CD4-positive, alpha-beta memory T cell (primary cell): ENCODE measurements at regions not wholly inside any gene's neighbourhood (a gene's known extent, or its start where the extent isn't known, plus 50 kb on each side); places are given as distances from the start of the nearest gene placed in this dataset.

Experiments
- CTCF ChIA-PET: fragments of 350-600 bp; sonication (Branson Sonifier 250); formaldehyde crosslinking; loops from one replicate; lab custom pipeline; 2021; ENCODE audit warnings: inconsistent platforms; ENCODE audit not compliant: partially characterized antibody; lab: Charles Lee
- POLR2A ChIA-PET: fragments of 350-600 bp; sonication (Branson Sonifier 250); formaldehyde crosslinking; loops from one replicate; lab custom pipeline; 2021; ENCODE audit not compliant: partially characterized antibody; lab: Charles Lee
- DNase-seq, 5 donors: peaks; one replicate each; pipeline versions ENCODE4 v3.0.0 to v3.0.0-alpha.2; 2020 to 2022; ENCODE audit warnings: mixed read lengths in 1 of 5
- H3K27ac ChIP-seq: one replicate; pipeline ENCODE4 v1.7.0; 2013; ENCODE audit warnings: low read depth, low read length
- H3K27me3 ChIP-seq: 2 replicates; pipeline ENCODE4 v1.7.0; 2013; ENCODE audit warnings: mild to moderate bottlenecking, low read length, moderate library complexity; ENCODE audit not compliant: insufficient read depth
- H3K36me3 ChIP-seq: 2 replicates; pipeline ENCODE4 v1.7.0; 2013; ENCODE audit warnings: mild to moderate bottlenecking, low read length, moderate library complexity; ENCODE audit not compliant: insufficient read depth
- H3K4me1 ChIP-seq: 2 replicates; pipeline ENCODE4 v1.7.0; 2013; ENCODE audit warnings: mild to moderate bottlenecking, low read length, moderate library complexity; ENCODE audit not compliant: insufficient read depth
- H3K4me3 ChIP-seq, 2 donors: one replicate each; pipeline ENCODE4 v1.7.0; 2013; ENCODE audit warnings: low read length in 2 of 2, mild to moderate bottlenecking in 1 of 2
- H3K9me3 ChIP-seq, 2 donors: one replicate each; pipeline ENCODE4 v1.7.0; 2013; ENCODE audit warnings: low read length in 2 of 2, control low read depth in 1 of 2; ENCODE audit not compliant: control insufficient read depth in 1 of 2
- H3K27ac Mint-ChIP-seq, 7 donors: one replicate each; pipeline ENCODE4 v1.8.0; 2020 to 2021; ENCODE audit warnings: mixed read lengths in 7 of 7, mild to moderate bottlenecking in 6 of 7, inconsistent platforms in 3 of 7, moderate library complexity in 3 of 7
- H3K27me3 Mint-ChIP-seq, 2 donors: one replicate each; pipeline ENCODE4 v1.8.0; 2020 to 2021; ENCODE audit warnings: mixed read lengths in 2 of 2
- H3K36me3 Mint-ChIP-seq, 2 donors: one replicate each; pipeline ENCODE4 v1.8.0; 2020 to 2021; ENCODE audit warnings: mixed read lengths in 2 of 2, inconsistent platforms in 1 of 2, mild to moderate bottlenecking in 1 of 2
- H3K4me1 Mint-ChIP-seq, 4 donors: one replicate each; pipeline ENCODE4 v1.8.0; 2020 to 2021; ENCODE audit warnings: mixed read lengths in 4 of 4, mild to moderate bottlenecking in 1 of 4
- H3K4me3 Mint-ChIP-seq, 8 donors: one replicate each; pipeline ENCODE4 v1.8.0; 2020 to 2021; ENCODE audit warnings: mixed read lengths in 8 of 8, mild to moderate bottlenecking in 7 of 8, moderate library complexity in 6 of 8, inconsistent platforms in 3 of 8
- H3K9me3 Mint-ChIP-seq, 8 donors: one replicate each; pipeline ENCODE4 v1.8.0; 2020 to 2021; ENCODE audit warnings: mixed read lengths in 8 of 8, mild to moderate bottlenecking in 5 of 8, inconsistent platforms in 3 of 8, moderate library complexity in 1 of 8
- intact Hi-C: fragments of 100-400 bp; cut with micrococcal nuclease; formaldehyde crosslinking; loops from one replicate; pipeline ENCODE4 v1.15.1; 2023

DNA sequence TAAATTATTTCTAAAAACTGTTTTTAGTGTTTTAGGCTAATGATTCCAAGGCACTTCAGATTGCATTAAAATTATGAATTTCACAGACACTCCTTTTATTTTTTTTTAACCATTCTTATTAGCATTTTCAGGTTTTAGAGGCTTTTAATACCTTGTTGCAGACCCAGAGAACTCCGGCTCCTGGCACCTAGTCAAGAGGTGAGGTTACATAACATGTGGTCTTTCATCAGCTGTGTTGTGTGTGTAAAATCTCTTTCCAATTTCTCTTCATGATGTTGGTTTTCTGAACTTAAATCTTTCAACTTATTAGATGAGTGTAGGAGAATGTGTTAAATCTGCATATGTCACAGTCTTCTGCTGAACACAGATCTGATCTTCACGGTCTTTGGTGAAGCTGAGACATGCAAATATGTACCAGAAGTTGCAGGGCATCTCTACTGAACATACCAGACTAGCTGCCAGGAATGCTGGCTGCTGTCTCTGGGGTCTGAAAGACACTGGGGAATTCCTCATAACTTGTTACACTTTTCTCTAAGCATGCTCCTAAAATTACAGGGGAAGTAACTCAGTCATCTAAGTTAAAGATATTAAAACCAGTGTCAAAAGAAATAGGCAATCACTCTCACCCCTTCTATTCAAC is 1165.3 kb downstream of the EFNB2 start:
- no peak overlapping the region for H3K4me3 Mint-ChIP-seq
- no peaks in the 10 kb centered on the region for H3K36me3 Mint-ChIP-seq
- no peaks in the 10 kb centered on the region for H3K27me3 Mint-ChIP-seq
- DNase-seq = no peak
- H3K9me3 Mint-ChIP-seq = peaks cover 0 to 4% (median 0%) of the 10 kb centered on the region in 8 donors
- intact Hi-C loops = no loop called here
- H3K27me3 ChIP-seq = no peaks in the 10 kb centered on the region
- H3K27ac Mint-ChIP-seq = no peak overlapping the region
- no peak overlapping the region for H3K4me3 ChIP-seq
- H3K4me1 ChIP-seq = no peaks in the 10 kb centered on the region
- no peaks in the 10 kb centered on the region for H3K36me3 ChIP-seq
- H3K9me3 ChIP-seq = no peaks in the 10 kb centered on the region
- H3K4me1 Mint-ChIP-seq = no peaks in the 10 kb centered on the region
- ChIA-PET CTCF (no interaction called here), POLR2A (no interaction called here)
- no peak overlapping the region for H3K27ac ChIP-seq

DNA sequence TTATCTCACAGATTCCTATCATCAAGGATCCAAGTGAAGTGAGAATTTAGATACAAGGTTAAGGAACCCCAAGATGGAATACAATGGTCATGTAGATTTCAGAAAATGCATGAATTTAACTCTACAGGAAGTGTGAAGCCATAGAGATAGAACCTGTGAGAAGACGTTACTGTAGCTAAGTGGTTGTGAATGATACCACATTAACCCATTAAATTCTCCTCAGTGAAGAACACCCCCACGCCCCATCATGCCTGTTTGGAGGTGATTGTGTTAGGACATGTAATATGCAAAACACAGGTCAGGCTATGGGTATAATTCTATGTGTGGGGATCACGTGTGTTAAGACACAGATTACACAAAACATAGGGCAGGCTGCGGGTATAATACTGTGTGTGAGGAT is 1166.7 kb downstream of the EFNB2 start:
- Mint-ChIP-seq H3K4me3 (no peak overlapping the region), H3K27me3 (no peaks in the 10 kb centered on the region), H3K9me3 (peaks cover 0 to 4% (median 0%) of the 10 kb centered on the region in 8 donors), H3K27ac (no peak overlapping the region), H3K4me1 (no peaks in the 10 kb centered on the region), H3K36me3 (no peaks in the 10 kb centered on the region)
- Histone ChIP-seq H3K27me3 (no peaks in the 10 kb centered on the region), H3K4me3 (no peak overlapping the region), H3K27ac (no peak overlapping the region), H3K36me3 (no peaks in the 10 kb centered on the region), H3K9me3 (no peaks in the 10 kb centered on the region), H3K4me1 (no peaks in the 10 kb centered on the region)
- POLR2A ChIA-PET = no interaction called here
- CTCF ChIA-PET = no interaction called here
- DNase-seq = no peak
- intact Hi-C loops = no loop called here

GRCh38 chr13:105365831-105366230 is 1169.6 kb downstream of the EFNB2 start:
- CTCF ChIA-PET = interaction anchor here (0.7 kb wide), 1 partner anchor 1390 kb away, joined by 3 read pairs; no protein-coding TSS in a partner anchor
- Mint-ChIP-seq H3K27me3 (no peaks in the 10 kb centered on the region), H3K9me3 (peaks cover 0 to 2% (median 0%) of the 10 kb centered on the region in 8 donors), H3K27ac (no peak overlapping the region), H3K4me3 (no peak overlapping the region), H3K36me3 (no peaks in the 10 kb centered on the region), H3K4me1 (no peaks in the 10 kb centered on the region)
- Histone ChIP-seq H3K9me3 (no peaks in the 10 kb centered on the region), H3K36me3 (no peaks in the 10 kb centered on the region), H3K4me3 (no peak overlapping the region), H3K4me1 (no peaks in the 10 kb centered on the region), H3K27ac (no peak overlapping the region), H3K27me3 (no peaks in the 10 kb centered on the region)
- intact Hi-C loops = no loop called here
- no peak for DNase-seq
- POLR2A ChIA-PET = no interaction called here

DNA sequence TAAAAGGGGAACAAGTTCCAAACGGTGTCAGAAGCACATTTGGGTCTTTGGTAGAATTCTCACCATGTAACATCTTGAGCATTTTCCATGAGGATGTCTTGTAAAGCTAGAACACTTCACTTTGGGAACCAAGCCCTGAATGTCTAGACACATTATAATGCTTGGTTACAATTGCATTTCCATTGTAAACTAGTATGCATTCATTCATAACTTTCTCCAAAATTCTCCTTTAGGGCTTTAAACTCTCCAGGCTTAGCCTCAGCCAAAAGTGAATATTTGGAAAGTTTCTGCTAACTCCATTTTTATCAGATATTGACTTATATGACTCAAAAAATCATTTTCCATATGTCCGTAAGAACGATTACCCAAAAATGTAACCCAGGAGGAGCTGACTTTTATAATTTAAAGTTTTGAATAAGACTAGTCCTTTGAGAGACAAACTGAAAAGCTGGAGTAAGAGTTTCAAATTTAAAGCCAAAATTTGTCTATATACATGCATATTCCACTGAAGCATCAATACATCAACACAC is 1170.4 kb downstream of the EFNB2 start:
- H3K27ac ChIP-seq = no peak overlapping the region
- H3K36me3 Mint-ChIP-seq = no peaks in the 10 kb centered on the region
- H3K27ac Mint-ChIP-seq = no peak overlapping the region
- H3K9me3 Mint-ChIP-seq = peaks cover 0 to 2% (median 0%) of the 10 kb centered on the region in 8 donors
- intact Hi-C loops = no loop called here
- DNase-seq = no peak
- H3K4me1 Mint-ChIP-seq = no peaks in the 10 kb centered on the region
- no peaks in the 10 kb centered on the region for H3K27me3 ChIP-seq
- POLR2A ChIA-PET = no interaction called here
- H3K9me3 ChIP-seq = no peaks in the 10 kb centered on the region
- H3K4me3 ChIP-seq = no peak overlapping the region
- no peaks in the 10 kb centered on the region for H3K4me1 ChIP-seq
- H3K27me3 Mint-ChIP-seq = no peaks in the 10 kb centered on the region
- H3K4me3 Mint-ChIP-seq = no peak overlapping the region
- H3K36me3 ChIP-seq = no peaks in the 10 kb centered on the region
- CTCF ChIA-PET = interaction anchor here (0.7 kb wide), 1 partner anchor 1391 kb away, joined by 3 read pairs; no protein-coding TSS in a partner anchor

DNA sequence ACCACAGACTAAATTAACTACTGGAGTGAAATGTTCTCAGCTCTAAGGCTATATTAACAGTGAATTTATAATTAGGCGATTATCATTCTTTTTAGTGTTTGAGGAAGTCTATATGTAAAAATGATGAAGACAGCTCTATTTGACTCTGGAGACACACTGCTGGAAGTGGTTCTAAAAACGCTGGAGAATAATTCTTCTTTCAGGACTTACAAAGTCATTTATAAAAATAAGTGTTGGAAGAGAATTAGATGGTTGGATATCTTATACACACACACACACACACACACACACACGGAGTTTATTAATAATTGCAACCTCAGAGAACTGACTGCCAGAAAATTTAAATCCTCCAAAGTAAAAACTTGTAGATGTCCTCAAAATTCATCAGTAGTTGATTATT is 1171.3 kb downstream of the EFNB2 start:
- intact Hi-C loops = no loop called here

GRCh38 chr13:105363261-105364190 is 1171.9 kb downstream of the EFNB2 start:
- Histone ChIP-seq H3K36me3 (no peaks in the 10 kb centered on the region), H3K9me3 (no peaks in the 10 kb centered on the region), H3K27ac (no peak overlapping the region), H3K4me3 (no peak overlapping the region), H3K27me3 (no peaks in the 10 kb centered on the region), H3K4me1 (no peaks in the 10 kb centered on the region)
- H3K4me3 Mint-ChIP-seq = no peak overlapping the region
- intact Hi-C loops = no loop called here
- ChIA-PET CTCF (no interaction called here), POLR2A (no interaction called here)
- H3K27me3 Mint-ChIP-seq = no peaks in the 10 kb centered on the region
- no peaks in the 10 kb centered on the region for H3K4me1 Mint-ChIP-seq
- H3K9me3 Mint-ChIP-seq = peaks cover 0 to 3% (median 0%) of the 10 kb centered on the region in 8 donors
- no peak for DNase-seq
- H3K36me3 Mint-ChIP-seq = no peaks in the 10 kb centered on the region
- H3K27ac Mint-ChIP-seq = no peak overlapping the region

More for the DNA sequence above, 1171.3 kb downstream of the EFNB2 start:
- Histone ChIP-seq H3K36me3 (no peaks in the 10 kb centered on the region), H3K4me1 (no peaks in the 10 kb centered on the region), H3K27ac (no peak overlapping the region), H3K9me3 (no peaks in the 10 kb centered on the region), H3K4me3 (no peak overlapping the region), H3K27me3 (no peaks in the 10 kb centered on the region)
- H3K27ac Mint-ChIP-seq = no peak overlapping the region
- ChIA-PET CTCF (no interaction called here), POLR2A (no interaction called here)
- no peak overlapping the region for H3K4me3 Mint-ChIP-seq
- no peaks in the 10 kb centered on the region for H3K27me3 Mint-ChIP-seq
- H3K4me1 Mint-ChIP-seq = no peaks in the 10 kb centered on the region
- H3K9me3 Mint-ChIP-seq = peaks cover 0 to 3% (median 0%) of the 10 kb centered on the region in 8 donors
- no peaks in the 10 kb centered on the region for H3K36me3 Mint-ChIP-seq
- no peak for DNase-seq

GRCh38 chr13:105353654-105354053 is 1181.8 kb downstream of the EFNB2 start:
- no peaks in the 10 kb centered on the region for H3K27me3 Mint-ChIP-seq
- Histone ChIP-seq H3K27me3 (no peaks in the 10 kb centered on the region), H3K4me3 (no peak overlapping the region), H3K4me1 (no peaks in the 10 kb centered on the region), H3K36me3 (no peaks in the 10 kb centered on the region), H3K27ac (no peak overlapping the region), H3K9me3 (no peaks in the 10 kb centered on the region)
- no peaks in the 10 kb centered on the region for H3K4me1 Mint-ChIP-seq
- DNase-seq = no peak
- intact Hi-C loops = no loop called here
- ChIA-PET POLR2A (no interaction called here), CTCF (no interaction called here)
- no peak overlapping the region for H3K27ac Mint-ChIP-seq
- no peaks in the 10 kb centered on the region for H3K36me3 Mint-ChIP-seq
- no peaks in the 10 kb centered on the region for H3K9me3 Mint-ChIP-seq
- H3K4me3 Mint-ChIP-seq = no peak overlapping the region
